PC-9 (cell line): ENCODE measurements at regions not wholly inside any gene's neighbourhood (a gene's known extent, or its start where the extent isn't known, plus 50 kb on each side); places are given as distances from the start of the nearest gene placed in this dataset.

Source experiments
- CTCF ChIP-seq: fragments of 200-600 bp; sonication (generic); conservative IDR thresholded peaks from 2 replicates; pipeline ENCODE4 v1.6.1; 2017; ENCODE audit warnings: mixed run types, antibody characterized with exemption, mild to moderate bottlenecking, moderate library complexity
- EZH2 ChIP-seq: fragments of 200-600 bp; sonication (generic); IDR thresholded peaks from 2 replicates; pipeline ENCODE4 v1.8.0; 2017; ENCODE audit warnings: antibody characterized with exemption, low read depth

GRCh38 chr5:112475747-112476365 lies 56.8 kb upstream of the EPB41L4A start:
- TF ChIP-seq CTCF = no peak
- TF ChIP-seq EZH2 = no peak
